Neuron (in vitro differentiated cells): ENCODE measurements at regions not wholly inside any gene's neighbourhood (a gene's known extent, or its start where the extent isn't known, plus 50 kb on each side); places are given as distances from the start of the nearest gene placed in this dataset.

Experiments used
- H2AFZ ChIP-seq: one replicate; pipeline ENCODE4 v1.6.1; 2013; ENCODE audit warnings: low read depth, mild to moderate bottlenecking, inconsistent platforms, low read length, moderate library complexity
- H3K27me3 ChIP-seq: one replicate; pipeline ENCODE4 v1.6.1; 2013; ENCODE audit warnings: low read length; ENCODE audit not compliant: insufficient read depth
- H3K36me3 ChIP-seq: one replicate; pipeline ENCODE4 v1.6.1; 2013; ENCODE audit warnings: low read length; ENCODE audit not compliant: insufficient read depth
- H3K4me1 ChIP-seq: one replicate; pipeline ENCODE4 v1.6.1; 2013; ENCODE audit warnings: low read length; ENCODE audit not compliant: insufficient read depth
- H3K4me3 ChIP-seq: 2 replicates; pipeline ENCODE4 v1.5.1; 2013; ENCODE audit warnings: mild to moderate bottlenecking, low read length, moderate library complexity
- H3K9me3 ChIP-seq: one replicate; pipeline ENCODE4 v1.6.1; 2013; ENCODE audit warnings: low read length

GRCh38 chr14:53896726-53897125 lies 59.9 kb downstream of the BMP4 start:
- no peaks in the 10 kb centered on the region for H3K9me3 ChIP-seq
- no peaks in the 10 kb centered on the region for H3K4me1 ChIP-seq
- no peaks in the 10 kb centered on the region for H3K36me3 ChIP-seq
- H3K27me3 ChIP-seq = no peaks in the 10 kb centered on the region
- H2AFZ ChIP-seq = no peak overlapping the region
- H3K4me3 ChIP-seq = no peak overlapping the region

- no peaks in the 10 kb centered on the region for H3K27me3 ChIP-seq
- no peaks in the 10 kb centered on the region for H3K36me3 ChIP-seq
- H2AFZ ChIP-seq = no peak overlapping the region
- no peaks in the 10 kb centered on the region for H3K4me1 ChIP-seq
- H3K4me3 ChIP-seq = no peak overlapping the region
- no peaks in the 10 kb centered on the region for H3K9me3 ChIP-seq
Measured at GRCh38 chr14:53894456-53894855, 62.2 kb downstream of the BMP4 start.

GRCh38 chr14:53893374-53893773 lies 63.3 kb downstream of the BMP4 start:
- H3K4me3 ChIP-seq = no peak overlapping the region
- H3K9me3 ChIP-seq = no peaks in the 10 kb centered on the region
- H2AFZ ChIP-seq = no peak overlapping the region
- H3K27me3 ChIP-seq = no peaks in the 10 kb centered on the region
- H3K36me3 ChIP-seq = no peaks in the 10 kb centered on the region
- no peaks in the 10 kb centered on the region for H3K4me1 ChIP-seq

DNA sequence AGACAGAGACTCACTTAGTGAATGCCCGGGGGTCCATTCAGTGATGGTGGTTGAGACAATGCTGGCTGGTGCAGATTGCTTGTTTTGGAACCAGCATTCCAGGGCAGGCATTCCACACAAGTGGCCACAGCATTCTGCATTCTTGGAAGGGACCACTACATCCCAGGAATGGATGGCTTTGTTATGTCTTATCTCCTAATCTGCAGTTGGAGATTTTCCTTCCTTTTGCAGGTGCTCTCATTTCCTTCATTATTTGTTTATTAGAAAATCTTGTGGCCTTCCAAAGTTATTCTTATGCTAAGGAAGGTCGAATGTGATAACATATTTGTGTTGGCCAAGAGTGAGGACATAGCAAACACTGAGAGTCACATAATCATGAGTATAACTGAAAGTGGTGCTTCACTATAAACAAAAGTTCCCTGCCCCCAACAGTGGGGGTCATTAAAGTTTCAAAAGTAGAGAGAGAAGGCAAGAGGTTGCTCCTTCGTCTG lies 66.0 kb downstream of the BMP4 start:
- Histone ChIP-seq H2AFZ (no peak overlapping the region), H3K4me1 (no peaks in the 10 kb centered on the region)

GRCh38 chr14:53888535-53889386 lies 67.9 kb downstream of the BMP4 start:
- Histone ChIP-seq H3K27me3 (no peaks in the 10 kb centered on the region), H3K36me3 (no peaks in the 10 kb centered on the region), H3K4me3 (no peak overlapping the region), H3K4me1 (no peaks in the 10 kb centered on the region), H3K9me3 (no peaks in the 10 kb centered on the region), H2AFZ (no peak overlapping the region)

More for the DNA sequence above, 66.0 kb downstream of the BMP4 start:
- Histone ChIP-seq H3K36me3 (no peaks in the 10 kb centered on the region), H3K4me3 (no peak overlapping the region), H3K9me3 (no peaks in the 10 kb centered on the region), H3K27me3 (no peaks in the 10 kb centered on the region)

GRCh38 chr14:53885136-53885640 lies 71.4 kb downstream of the BMP4 start:
- no peaks in the 10 kb centered on the region for H3K4me1 ChIP-seq
- H3K4me3 ChIP-seq = no peak overlapping the region
- no peaks in the 10 kb centered on the region for H3K27me3 ChIP-seq

DNA sequence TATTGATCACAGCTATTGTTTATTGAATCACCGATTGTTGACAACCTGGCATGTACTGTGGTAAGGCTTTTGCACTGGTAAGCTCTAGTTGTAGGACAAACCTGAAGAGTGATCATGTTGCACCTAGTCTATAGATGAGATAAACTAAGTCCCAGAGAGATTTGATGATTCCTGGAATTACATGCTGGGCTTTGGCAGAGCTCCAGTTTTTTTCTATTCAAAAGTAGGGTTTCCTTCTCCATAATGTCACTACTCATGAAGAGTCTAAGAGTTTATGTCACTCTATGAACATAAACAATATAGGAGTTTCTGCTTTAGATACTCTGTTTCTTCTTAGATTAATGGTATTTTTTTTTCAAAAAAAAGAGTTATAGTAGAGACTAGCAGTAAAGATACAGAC lies 72.0 kb downstream of the BMP4 start:
- H2AFZ ChIP-seq = no peak overlapping the region
- no peaks in the 10 kb centered on the region for H3K36me3 ChIP-seq
- no peaks in the 10 kb centered on the region for H3K4me1 ChIP-seq
- H3K9me3 ChIP-seq = no peaks in the 10 kb centered on the region
- no peak overlapping the region for H3K4me3 ChIP-seq
- H3K27me3 ChIP-seq = no peaks in the 10 kb centered on the region

More at GRCh38 chr14:53885136-53885640, 71.4 kb downstream of the BMP4 start:
- H2AFZ ChIP-seq = no peak overlapping the region
- no peaks in the 10 kb centered on the region for H3K36me3 ChIP-seq
- H3K9me3 ChIP-seq = no peaks in the 10 kb centered on the region

DNA sequence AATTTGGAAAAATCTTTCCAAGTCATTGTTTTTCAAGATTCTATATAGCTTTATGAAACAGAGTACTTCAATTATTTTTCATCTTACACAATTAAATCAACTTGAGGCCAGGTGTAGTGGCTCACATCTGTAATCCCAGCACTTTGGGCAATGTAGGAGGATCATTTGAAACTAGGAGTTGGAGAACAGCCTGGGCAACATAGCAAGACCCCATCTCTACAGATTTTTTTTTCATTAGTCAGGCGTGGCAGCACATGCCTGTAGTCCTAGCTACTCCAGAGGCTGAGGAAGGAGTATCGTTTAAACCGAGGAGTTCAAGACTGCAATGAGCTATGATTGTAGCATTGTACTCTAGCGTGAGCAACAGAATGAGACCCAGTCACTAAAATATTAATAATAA lies 72.9 kb downstream of the BMP4 start:
- Histone ChIP-seq H3K36me3 (no peaks in the 10 kb centered on the region), H2AFZ (no peak overlapping the region), H3K4me1 (no peaks in the 10 kb centered on the region), H3K27me3 (no peaks in the 10 kb centered on the region), H3K4me3 (no peak overlapping the region), H3K9me3 (no peaks in the 10 kb centered on the region)

GRCh38 chr14:53882684-53883083 lies 73.9 kb downstream of the BMP4 start:
- no peaks in the 10 kb centered on the region for H3K27me3 ChIP-seq
- H3K9me3 ChIP-seq = no peaks in the 10 kb centered on the region
- no peaks in the 10 kb centered on the region for H3K4me1 ChIP-seq
- no peak overlapping the region for H2AFZ ChIP-seq
- H3K4me3 ChIP-seq = no peak overlapping the region
- H3K36me3 ChIP-seq = no peaks in the 10 kb centered on the region

GRCh38 chr14:53881921-53882320 lies 74.7 kb downstream of the BMP4 start:
- H3K36me3 ChIP-seq = no peaks in the 10 kb centered on the region
- H3K4me3 ChIP-seq = no peak overlapping the region
- H3K27me3 ChIP-seq = no peaks in the 10 kb centered on the region
- H3K9me3 ChIP-seq = no peaks in the 10 kb centered on the region
- no peak overlapping the region for H2AFZ ChIP-seq
- no peaks in the 10 kb centered on the region for H3K4me1 ChIP-seq

DNA sequence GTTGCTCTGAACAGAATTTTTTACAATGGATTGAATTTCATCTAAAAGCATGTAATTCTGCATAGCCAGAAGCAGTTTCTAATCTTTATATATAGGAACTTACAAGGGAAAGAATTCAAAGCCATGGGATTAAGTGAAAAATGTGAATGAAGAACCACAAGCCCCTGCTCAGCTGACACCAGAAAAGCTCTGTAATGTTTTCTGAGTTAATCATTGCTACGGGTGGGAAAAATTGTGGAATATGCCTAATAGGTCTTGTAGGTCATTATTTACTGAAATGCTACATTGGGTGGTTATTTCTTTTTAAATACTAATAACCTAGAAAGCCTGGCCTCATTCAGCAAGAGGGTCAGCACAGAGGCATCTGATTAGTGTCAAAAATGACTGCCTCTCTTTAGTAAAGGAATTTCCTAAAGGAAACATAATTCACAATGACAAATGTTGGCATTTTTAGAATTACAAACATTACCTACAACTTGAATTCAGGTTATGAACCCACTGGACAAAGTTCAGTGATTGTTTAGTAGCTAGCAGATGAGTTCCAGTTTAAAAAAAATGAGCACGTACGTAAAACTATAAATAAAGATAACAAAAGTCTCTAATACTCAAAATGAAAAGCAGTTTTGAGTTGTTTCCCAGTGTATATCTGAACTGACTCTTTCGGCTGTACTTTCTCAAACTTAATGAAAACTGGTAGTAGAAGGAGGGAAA lies 75.3 kb downstream of the BMP4 start:
- H3K27me3 ChIP-seq = no peaks in the 10 kb centered on the region

GRCh38 chr14:53880761-53881160 lies 75.9 kb downstream of the BMP4 start:
- Histone ChIP-seq H3K4me3 (no peak overlapping the region), H3K36me3 (no peaks in the 10 kb centered on the region), H2AFZ (no peak overlapping the region), H3K27me3 (no peaks in the 10 kb centered on the region), H3K4me1 (no peaks in the 10 kb centered on the region), H3K9me3 (no peaks in the 10 kb centered on the region)

More for the DNA sequence above, 75.3 kb downstream of the BMP4 start:
- Histone ChIP-seq H3K36me3 (no peaks in the 10 kb centered on the region), H2AFZ (no peak overlapping the region), H3K4me3 (no peak overlapping the region), H3K4me1 (no peaks in the 10 kb centered on the region), H3K9me3 (no peaks in the 10 kb centered on the region)

DNA sequence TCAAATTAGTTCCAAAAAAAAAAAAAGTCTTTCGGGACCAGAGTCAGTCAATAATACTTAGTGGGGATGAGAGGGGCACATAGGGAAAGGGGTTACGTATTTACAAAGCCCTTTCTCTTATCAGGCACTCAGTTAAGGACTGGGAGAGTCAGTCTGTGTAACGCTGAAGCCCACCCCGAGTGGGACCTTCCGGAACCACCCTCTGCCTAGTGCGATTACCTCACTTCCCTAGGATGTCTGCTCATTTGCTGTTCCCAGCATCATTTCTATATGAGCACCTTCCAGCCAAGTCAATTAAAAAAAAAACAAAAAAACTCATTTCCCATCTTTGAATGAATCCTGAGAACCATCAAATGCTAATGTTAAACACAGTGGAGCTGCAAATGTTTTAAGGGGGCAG lies 76.9 kb downstream of the BMP4 start:
- H3K9me3 ChIP-seq = no peaks in the 10 kb centered on the region
- no peaks in the 10 kb centered on the region for H3K4me1 ChIP-seq
- H3K4me3 ChIP-seq = no peak overlapping the region
- no peaks in the 10 kb centered on the region for H3K27me3 ChIP-seq
- no peak overlapping the region for H2AFZ ChIP-seq
- no peaks in the 10 kb centered on the region for H3K36me3 ChIP-seq
